PC-3 (cell line): ENCODE measurements at regions not wholly inside any gene's neighbourhood (a gene's known extent, or its start where the extent isn't known, plus 50 kb on each side); places are given as distances from the start of the nearest gene placed in this dataset.

Experiments used
- CTCF ChIP-seq: fragments of 300-600 bp; sonication (generic); conservative IDR thresholded peaks from 2 replicates; pipeline ENCODE4 v1.5.1; 2017; ENCODE audit warnings: antibody characterized with exemption, low read depth, mild to moderate bottlenecking, low read length
- EZH2phosphoT487 ChIP-seq: fragments of 300-600 bp; sonication (generic); IDR thresholded peaks from 2 replicates; pipeline ENCODE4 v1.6.1; 2018; ENCODE audit warnings: mild to moderate bottlenecking, antibody characterized with exemption, low read length, borderline replicate concordance

- TF ChIP-seq EZH2phosphoT487: no peak
- TF ChIP-seq CTCF: no peak
Measured at GRCh38 chr13:50599046-50599445, 244.4 kb downstream of the DLEU7 start.
